ENCODE measurements at regions not wholly inside any gene's neighbourhood (a gene's known extent, or its start where the extent isn't known, plus 50 kb on each side); places are given as distances from the start of the nearest gene placed in this dataset.

DNA sequence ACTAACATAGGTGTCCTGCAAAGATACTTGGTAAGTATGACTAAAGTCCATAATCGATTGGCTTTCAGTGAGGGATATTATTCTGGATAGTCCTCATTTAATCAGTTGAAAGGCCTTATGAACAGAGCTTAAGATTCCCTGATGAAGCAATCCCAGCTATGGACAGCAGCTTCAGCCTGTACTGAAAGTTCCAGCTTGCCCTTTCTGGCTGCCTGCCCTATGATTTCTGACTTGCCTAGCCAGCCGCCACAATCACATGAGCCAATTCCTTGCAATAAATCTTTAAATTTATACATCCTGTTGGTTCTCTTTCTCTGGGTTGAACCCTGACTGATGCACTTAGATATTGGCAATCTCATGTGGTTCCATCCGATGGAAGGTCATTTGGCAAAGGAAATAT, 759.0 kb upstream of the API5 start:
- H4K20me1 ChIP-seq (ENCODE audit: control insufficient read depth, insufficient read depth, low read depth, low read length), result no peaks in the 10 kb centered on the region
- H3K4me3 ChIP-seq (ENCODE audit: low read length), result no peak overlapping the region
- TF ChIP-seq, protein P1, sequence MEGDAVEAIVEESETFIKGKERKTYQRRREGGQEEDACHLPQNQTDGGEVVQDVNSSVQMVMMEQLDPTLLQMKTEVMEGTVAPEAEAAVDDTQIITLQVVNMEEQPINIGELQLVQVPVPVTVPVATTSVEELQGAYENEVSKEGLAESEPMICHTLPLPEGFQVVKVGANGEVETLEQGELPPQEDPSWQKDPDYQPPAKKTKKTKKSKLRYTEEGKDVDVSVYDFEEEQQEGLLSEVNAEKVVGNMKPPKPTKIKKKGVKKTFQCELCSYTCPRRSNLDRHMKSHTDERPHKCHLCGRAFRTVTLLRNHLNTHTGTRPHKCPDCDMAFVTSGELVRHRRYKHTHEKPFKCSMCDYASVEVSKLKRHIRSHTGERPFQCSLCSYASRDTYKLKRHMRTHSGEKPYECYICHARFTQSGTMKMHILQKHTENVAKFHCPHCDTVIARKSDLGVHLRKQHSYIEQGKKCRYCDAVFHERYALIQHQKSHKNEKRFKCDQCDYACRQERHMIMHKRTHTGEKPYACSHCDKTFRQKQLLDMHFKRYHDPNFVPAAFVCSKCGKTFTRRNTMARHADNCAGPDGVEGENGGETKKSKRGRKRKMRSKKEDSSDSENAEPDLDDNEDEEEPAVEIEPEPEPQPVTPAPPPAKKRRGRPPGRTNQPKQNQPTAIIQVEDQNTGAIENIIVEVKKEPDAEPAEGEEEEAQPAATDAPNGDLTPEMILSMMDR (IDR thresholded peaks at IDR 0.05; ENCODE audit: low read depth, low read length, poor library complexity, severe bottlenecking), result no peak
- TF ChIP-seq EZH2phosphoT487 (IDR thresholded peaks at IDR 0.05; ENCODE audit: borderline replicate concordance, low read length), result no peak
- no peaks in the 10 kb centered on the region for H3K79me2 ChIP-seq (ENCODE audit: control insufficient read depth, low read length)
- H3K27me3 ChIP-seq (ENCODE audit: control insufficient read depth, low read length), result no peaks in the 10 kb centered on the region
- H3K27ac ChIP-seq (ENCODE audit: low read depth, low read length), result no peak overlapping the region
- no peaks in the 10 kb centered on the region for H3F3A ChIP-seq (ENCODE audit: control insufficient read depth, insufficient read depth)
- H3K9me3 ChIP-seq (ENCODE audit: control insufficient read depth, insufficient read depth, low read length), result no peaks in the 10 kb centered on the region
- H3K9me2 ChIP-seq (replicated peaks; ENCODE audit: control insufficient read depth, low read length), result no peaks in the 10 kb centered on the region
- H3K4me2 ChIP-seq (ENCODE audit: low read length), result no peak overlapping the region
- no peaks in the 10 kb centered on the region for H3K36me3 ChIP-seq (ENCODE audit: control insufficient read depth, low read length)
- no peaks in the 10 kb centered on the region for H3K4me1 ChIP-seq (ENCODE audit: control insufficient read depth, low read length)

DNA sequence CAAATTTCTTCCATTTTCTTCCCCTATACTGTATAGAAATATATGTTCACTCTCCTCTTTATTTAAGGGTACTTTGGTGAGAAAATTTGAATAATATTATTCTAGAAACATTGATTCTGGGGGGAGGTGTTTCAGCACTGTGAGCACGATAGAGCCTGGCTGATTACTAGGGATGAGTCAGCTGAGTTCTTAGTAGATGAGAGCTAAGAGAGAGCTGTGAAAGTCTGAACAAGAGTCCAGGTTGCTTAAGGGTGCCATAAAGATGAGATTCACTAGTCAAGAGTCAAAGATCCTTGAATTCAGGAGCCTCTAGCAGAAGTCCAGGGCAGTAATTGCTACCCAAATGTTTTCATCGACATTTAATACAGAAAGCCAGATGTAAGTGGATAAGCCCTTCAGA, 756.6 kb upstream of the API5 start:
- Histone ChIP-seq H4K20me1 (ENCODE audit: control insufficient read depth, insufficient read depth, low read depth, low read length) (no peaks in the 10 kb centered on the region), H3K4me2 (ENCODE audit: low read length) (no peak overlapping the region), H3K36me3 (ENCODE audit: control insufficient read depth, low read length) (no peaks in the 10 kb centered on the region), H3K9me3 (ENCODE audit: control insufficient read depth, insufficient read depth, low read length) (no peaks in the 10 kb centered on the region), H3K79me2 (ENCODE audit: control insufficient read depth, low read length) (no peaks in the 10 kb centered on the region), H3F3A (ENCODE audit: control insufficient read depth, insufficient read depth) (no peaks in the 10 kb centered on the region), H3K4me3 (ENCODE audit: low read length) (no peak overlapping the region), H3K9me2 (replicated peaks; ENCODE audit: control insufficient read depth, low read length) (no peaks in the 10 kb centered on the region), H3K4me1 (ENCODE audit: control insufficient read depth, low read length) (no peaks in the 10 kb centered on the region), H3K27me3 (ENCODE audit: control insufficient read depth, low read length) (no peaks in the 10 kb centered on the region), H3K27ac (ENCODE audit: low read depth, low read length) (no peak overlapping the region)
- TF ChIP-seq EZH2phosphoT487 (IDR thresholded peaks at IDR 0.05; ENCODE audit: borderline replicate concordance, low read length), result no peak
- TF ChIP-seq, protein P1 (IDR thresholded peaks at IDR 0.05; ENCODE audit: low read depth, low read length, poor library complexity, severe bottlenecking), result no peak

GRCh38 chr11:42571131-42571877, 740.5 kb upstream of the API5 start:
- H3K4me1 ChIP-seq (ENCODE audit: control insufficient read depth, low read length), result no peaks in the 10 kb centered on the region
- H3K36me3 ChIP-seq (ENCODE audit: control insufficient read depth, low read length), result no peaks in the 10 kb centered on the region
- H3K79me2 ChIP-seq (ENCODE audit: control insufficient read depth, low read length), result no peaks in the 10 kb centered on the region
- no peak overlapping the region for H3K27ac ChIP-seq (ENCODE audit: low read depth, low read length)
- no peak for TF ChIP-seq EZH2phosphoT487 (IDR thresholded peaks at IDR 0.05; ENCODE audit: borderline replicate concordance, low read length)
- TF ChIP-seq, protein P1 (IDR thresholded peaks at IDR 0.05; ENCODE audit: low read depth, low read length, poor library complexity, severe bottlenecking), result no peak
- no peak overlapping the region for H3K4me2 ChIP-seq (ENCODE audit: low read length)
- no peak overlapping the region for H3K4me3 ChIP-seq (ENCODE audit: low read length)
- H3K9me3 ChIP-seq (ENCODE audit: control insufficient read depth, insufficient read depth, low read length), result no peaks in the 10 kb centered on the region
- no peaks in the 10 kb centered on the region for H3K27me3 ChIP-seq (ENCODE audit: control insufficient read depth, low read length)
- H4K20me1 ChIP-seq (ENCODE audit: control insufficient read depth, insufficient read depth, low read depth, low read length), result no peaks in the 10 kb centered on the region
- no peaks in the 10 kb centered on the region for H3K9me2 ChIP-seq (replicated peaks; ENCODE audit: control insufficient read depth, low read length)
- H3F3A ChIP-seq (ENCODE audit: control insufficient read depth, insufficient read depth), result no peaks in the 10 kb centered on the region

Measured in DOHH2 (cell line).